GM12892 (cell line): ENCODE measurements at regions not wholly inside any gene's neighbourhood (a gene's known extent, or its start where the extent isn't known, plus 50 kb on each side); places are given as distances from the start of the nearest gene placed in this dataset.

Source experiments
- POLR2A ChIP-seq: IDR thresholded peaks from 2 replicates; pipeline ENCODE4 v1.6.1; 2011; ENCODE audit warnings: low read depth, low read length, control low read depth
- POLR2AphosphoS5 ChIP-seq: IDR thresholded peaks from 2 replicates; pipeline ENCODE4 v1.6.1; 2011; ENCODE audit warnings: low read depth, low read length, control low read depth
- TAF1 ChIP-seq: IDR thresholded peaks from 2 replicates; pipeline ENCODE4 v1.6.1; 2011; ENCODE audit warnings: low read depth, mild to moderate bottlenecking, control low read depth, low read length, borderline replicate concordance

- TF ChIP-seq POLR2A, result no peak
- TF ChIP-seq TAF1, result no peak
- no peak for TF ChIP-seq POLR2AphosphoS5
These were observed 1212.5 kb downstream of the GALC start for GRCh38 chr14:86780461-86780860.
